Lung (tissue), 11 donors: ENCODE measurements at regions not wholly inside any gene's neighbourhood (a gene's known extent, or its start where the extent isn't known, plus 50 kb on each side); places are given as distances from the start of the nearest gene placed in this dataset.

Experiments
- ATAC-seq: fragments of 200-7000 bp; cut with Tn5 transposase; one replicate; pipeline ENCODE4 v1.9.1; 2020; ENCODE audit warnings: moderate number of reproducible peaks; ENCODE audit not compliant: insufficient read depth, low FRiP score
- DNase-seq, 3 donors: peaks; one replicate each; pipeline ENCODE4 v3.0.0-alpha.2; 2013 to 2017
- H3K27ac ChIP-seq, 2 donors: one replicate each; pipeline ENCODE4 v1.5.1; 2013; ENCODE audit warnings: mild to moderate bottlenecking in 2 of 2, moderate library complexity in 2 of 2, control low read depth in 1 of 2, inconsistent platforms in 1 of 2, low read depth in 1 of 2, low read length in 1 of 2
- H3K27me3 ChIP-seq, 3 donors: one replicate each; pipeline ENCODE4 v1.5.1; 2013; ENCODE audit warnings: low read length in 2 of 3; ENCODE audit not compliant: control insufficient read depth in 3 of 3, insufficient read depth in 3 of 3
- H3K36me3 ChIP-seq, 4 donors: one replicate each; pipeline ENCODE4 v1.5.1; 2013; ENCODE audit warnings: low read length in 4 of 4, mild to moderate bottlenecking in 1 of 4, moderate library complexity in 1 of 4; ENCODE audit not compliant: control insufficient read depth in 4 of 4, insufficient read depth in 4 of 4
- H3K4me1 ChIP-seq, 5 donors: one replicate each; pipeline ENCODE4 v1.5.1; 2013; ENCODE audit warnings: low read length in 5 of 5, mild to moderate bottlenecking in 2 of 5, moderate library complexity in 1 of 5; ENCODE audit not compliant: control insufficient read depth in 5 of 5, insufficient read depth in 5 of 5
- H3K4me3 ChIP-seq: one replicate; pipeline ENCODE4 v1.5.1; 2013; ENCODE audit warnings: mild to moderate bottlenecking, control low read depth, moderate library complexity
- H3K9ac ChIP-seq, 2 donors: one replicate each; pipeline ENCODE4 v1.5.1; 2013; ENCODE audit warnings: low read length in 2 of 2, control low read depth in 1 of 2; ENCODE audit not compliant: insufficient read depth in 1 of 2
- H3K9me3 ChIP-seq, 4 donors: one replicate each; pipeline ENCODE4 v1.5.1; 2013; ENCODE audit warnings: low read length in 3 of 4, mild to moderate bottlenecking in 1 of 4, moderate library complexity in 1 of 4; ENCODE audit not compliant: control insufficient read depth in 4 of 4, insufficient read depth in 3 of 4
- CTCF ChIP-seq: IDR thresholded peaks from 2 replicates; pipeline ENCODE4 v1.5.1; 2012; ENCODE audit warnings: mild to moderate bottlenecking; ENCODE audit errors: control extremely low read depth, extremely low read depth
- WGBS, 2 donors: extraction: QIAGEN DNeasy Blood & Tissue Kit; methylation state at CpG; one replicate each; pipeline ENCODE4 v1.1.7; 2013; 5-methylcytosine and 5-hydroxymethylcytosine counted together
- donor health status: control.
- donor health status: control.
- donor health status: Bipolar disorder and iron deficiency.
- donor health status: healthy.
- donor health status: DM: yes; HTN: yes; CAD: no.

GRCh38 chr5:93076096-93076495 is 504.9 kb downstream of the NR2F1-AS1 start:
- TF ChIP-seq CTCF = no peak
- Histone ChIP-seq H3K27me3 (no peaks in the 10 kb centered on the region), H3K4me3 (no peak overlapping the region), H3K36me3 (no peaks in the 10 kb centered on the region), H3K4me1 (peaks cover 0 to 15% (median 7%) of the 10 kb centered on the region in 5 donors), H3K27ac (no peak overlapping the region), H3K9me3 (no peaks in the 10 kb centered on the region), H3K9ac (no peak overlapping the region)
- DNase-seq (no peak), ATAC-seq (no peak)
- WGBS, 2 donors = 89 to 91% methylated on average over 2 of the region's 2 CpGs

- Histone ChIP-seq H3K27ac (no peak overlapping the region), H3K4me1 (peaks cover 0 to 11% (median 4%) of the 10 kb centered on the region in 5 donors), H3K4me3 (no peak overlapping the region), H3K9me3 (no peaks in the 10 kb centered on the region), H3K36me3 (no peaks in the 10 kb centered on the region), H3K9ac (no peak overlapping the region), H3K27me3 (no peaks in the 10 kb centered on the region)
- WGBS, 2 donors = 94 to 95% methylated on average over 4 of the region's 4 CpGs
- no peak for ATAC-seq
- DNase-seq = no peak
- TF ChIP-seq CTCF = no peak
Observed at GRCh38 chr5:93073547-93073946, 507.5 kb downstream of the NR2F1-AS1 start.

GRCh38 chr5:93072831-93073459 is 508.1 kb downstream of the NR2F1-AS1 start:
- H3K4me1 ChIP-seq = peaks cover 0 to 7% (median 1%) of the 10 kb centered on the region in 5 donors
- no peaks in the 10 kb centered on the region for H3K36me3 ChIP-seq
- no peaks in the 10 kb centered on the region for H3K9me3 ChIP-seq
- ATAC-seq (no peak), DNase-seq (no peak)
- no peaks in the 10 kb centered on the region for H3K27me3 ChIP-seq
- 85 to 91% methylated on average over 3 of the region's 3 CpGs for WGBS, 2 donors
- no peak overlapping the region for H3K4me3 ChIP-seq
- H3K9ac ChIP-seq = no peak overlapping the region
- no peak for TF ChIP-seq CTCF
- no peak overlapping the region for H3K27ac ChIP-seq

GRCh38 chr5:93071710-93072109 is 509.3 kb downstream of the NR2F1-AS1 start:
- Histone ChIP-seq H3K27ac (no peak overlapping the region), H3K9me3 (no peaks in the 10 kb centered on the region), H3K4me3 (no peak overlapping the region), H3K9ac (no peak overlapping the region), H3K4me1 (peaks cover 0 to 7% (median 1%) of the 10 kb centered on the region in 5 donors), H3K36me3 (no peaks in the 10 kb centered on the region), H3K27me3 (no peaks in the 10 kb centered on the region)
- ATAC-seq (no peak), DNase-seq (no peak)
- WGBS, 2 donors = 83 to 87% methylated on average over 1 of the region's 1 CpG
- no peak for TF ChIP-seq CTCF
